Ovary (tissue), 7 donors: ENCODE measurements at regions not wholly inside any gene's neighbourhood (a gene's known extent, or its start where the extent isn't known, plus 50 kb on each side); places are given as distances from the start of the nearest gene placed in this dataset.

ENCODE experiments used
- DNase-seq, 5 donors: peaks; one replicate each; pipeline ENCODE4 v3.0.0-alpha.2; 2019 to 2020
- H3K27ac ChIP-seq, 2 donors: fragments of 200-600 bp; one replicate each; pipeline versions ENCODE4 v1.5.1 to v1.8.0; 2019 to 2022
- H3K27me3 ChIP-seq: fragments of 200-600 bp; one replicate; pipeline ENCODE4 v1.8.0; 2022
- H3K36me3 ChIP-seq: fragments of 200-600 bp; sonication (generic); one replicate; pipeline ENCODE4 v1.5.1; 2019
- H3K4me1 ChIP-seq: one replicate; pipeline ENCODE4 v1.8.1; 2013; ENCODE audit warnings: mild to moderate bottlenecking, moderate library complexity; ENCODE audit not compliant: insufficient read depth
- H3K4me3 ChIP-seq: fragments of 200-600 bp; sonication (generic); one replicate; pipeline ENCODE4 v1.5.1; 2017
- H3K9me3 ChIP-seq, 2 donors: fragments of 200-600 bp in 1 of 2; sonication (generic) in 1 of 2; one replicate each; pipeline versions ENCODE4 v1.5.1 to v1.8.1; 2013 to 2019; ENCODE audit warnings: mild to moderate bottlenecking in 1 of 2, moderate library complexity in 1 of 2
- CTCF ChIP-seq, 3 donors: fragments of 450-650 bp in 2 of 3; fragments of 200-600 bp in 1 of 3; IDR thresholded peaks; one replicate each; pipeline versions ENCODE4 v1.5.1 to v1.8.0; 2016 to 2022; ENCODE audit warnings: antibody characterized with exemption in 3 of 3, mild to moderate bottlenecking in 1 of 3
- EP300 ChIP-seq: sonication (generic); formaldehyde crosslinking; IDR thresholded peaks from one replicate; pipeline ENCODE4 v1.6.1; 2017; ENCODE audit warnings: antibody characterized with exemption
- POLR2A ChIP-seq: fragments of 450-650 bp; IDR thresholded peaks from one replicate; pipeline ENCODE4 v1.6.1; 2017; ENCODE audit warnings: antibody characterized with exemption, mild to moderate bottlenecking, moderate library complexity
- WGBS, 3 donors: extraction: QIAGEN DNeasy Blood & Tissue Kit in 1 of 3; methylation state at CpG; one replicate each; pipeline versions ENCODE4 v1.1.5 to v1.1.7; 2013 to 2017; 5-methylcytosine and 5-hydroxymethylcytosine counted together
- intact Hi-C, 4 donors: fragments of 100-400 bp; cut with DNase I; formaldehyde crosslinking; loops; one replicate each; pipeline versions ENCODE4 v1.11.0 to v1.15.1; 2022 to 2023
- donor health status: DM: no; HTN: no; CAD: no; lungs with moderate emphysema.
- donor health status: DM: no; HTN: no; CAD: no.
- donor health status: Bipolar disorder and iron deficiency.
- donor health status: DM: no; HTN: no; CAD: no.
- donor health status: DM: yes; HTN: yes; CAD: no.

GRCh38 chr12:24039113-24039525 lies 89.6 kb upstream of the SOX5 start:
- Histone ChIP-seq H3K36me3 (no peaks in the 10 kb centered on the region), H3K27ac (no peak overlapping the region), H3K9me3 (no peaks in the 10 kb centered on the region), H3K27me3 (no peaks in the 10 kb centered on the region), H3K4me1 (no peaks in the 10 kb centered on the region), H3K4me3 (no peak overlapping the region)
- DNase-seq: no peak
- TF ChIP-seq EP300 (no peak), POLR2A (no peak), CTCF (IDR thresholded peaks at IDR 0.05) (no peak)
- intact Hi-C loops: no loop called here
- WGBS, 3 donors: 35 to 51% (median 39%) methylated on average over 1 of the region's 1 CpG

DNA sequence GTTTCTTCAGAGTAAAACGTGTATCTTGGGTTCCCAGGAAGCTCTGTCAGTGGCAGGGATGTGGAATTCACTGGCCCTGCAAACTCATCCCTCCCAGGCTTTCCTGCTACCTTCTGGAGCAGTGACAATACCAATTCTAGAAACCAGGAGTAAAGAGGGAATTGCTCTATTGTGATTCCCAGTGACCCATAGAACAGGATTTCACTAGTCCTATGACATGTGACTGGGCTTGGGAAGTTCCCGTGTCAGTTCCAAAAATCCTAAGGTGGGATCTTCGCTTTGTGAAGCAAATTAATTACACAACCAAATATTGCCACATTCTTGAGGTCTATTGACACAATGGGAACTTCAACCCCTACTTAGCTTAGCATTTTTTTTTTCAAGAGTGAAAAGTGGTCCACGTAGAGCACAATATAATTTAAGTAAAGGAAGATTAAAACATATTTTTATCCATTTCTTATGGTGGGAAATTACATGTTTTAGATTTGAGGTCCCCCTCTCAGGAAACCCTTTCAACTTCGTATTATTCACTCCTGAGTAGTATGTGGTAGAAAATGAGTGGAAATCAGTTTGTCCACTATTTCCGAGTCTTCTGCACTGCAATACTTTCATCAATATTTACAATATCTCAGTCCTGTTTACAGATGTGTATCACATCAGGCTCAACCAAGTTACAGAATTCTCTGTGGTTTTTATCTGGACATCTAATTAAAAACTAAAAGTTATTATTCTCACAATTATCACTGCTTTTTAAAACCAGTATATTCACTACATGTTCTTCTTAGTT lies 88.9 kb upstream of the SOX5 start:
- H3K27ac ChIP-seq: no peak overlapping the region
- no peak for DNase-seq

GRCh38 chr12:24036438-24037216 lies 87.2 kb upstream of the SOX5 start:
- 95 to 97% (median 95%) methylated on average over 3 of the region's 3 CpGs for WGBS, 3 donors
- no peak for TF ChIP-seq POLR2A
- no peak for TF ChIP-seq CTCF (IDR thresholded peaks at IDR 0.05)
- no peak for TF ChIP-seq EP300
- H3K9me3 ChIP-seq: no peaks in the 10 kb centered on the region
- H3K4me3 ChIP-seq: no peak overlapping the region
- H3K27me3 ChIP-seq: no peaks in the 10 kb centered on the region
- DNase-seq: no peak
- intact Hi-C loops: no loop called here
- no peak overlapping the region for H3K27ac ChIP-seq
- no peaks in the 10 kb centered on the region for H3K4me1 ChIP-seq
- no peaks in the 10 kb centered on the region for H3K36me3 ChIP-seq

More for the DNA sequence above, 88.9 kb upstream of the SOX5 start:
- no peaks in the 10 kb centered on the region for H3K27me3 ChIP-seq
- intact Hi-C loops: no loop called here
- TF ChIP-seq POLR2A: no peak
- no peak for TF ChIP-seq CTCF (IDR thresholded peaks at IDR 0.05)
- 93 to 96% (median 93%) methylated on average over 6 of the region's 6 CpGs for WGBS, 3 donors
- H3K9me3 ChIP-seq: no peaks in the 10 kb centered on the region
- H3K4me3 ChIP-seq: no peak overlapping the region
- H3K4me1 ChIP-seq: no peaks in the 10 kb centered on the region
- H3K36me3 ChIP-seq: no peaks in the 10 kb centered on the region

- H3K4me3 ChIP-seq: no peak overlapping the region
- H3K27me3 ChIP-seq: no peaks in the 10 kb centered on the region
- WGBS, 3 donors: 96% methylated on average over 3 of the region's 3 CpGs
- no peaks in the 10 kb centered on the region for H3K4me1 ChIP-seq
- TF ChIP-seq CTCF (IDR thresholded peaks at IDR 0.05) (no peak), POLR2A (no peak), EP300 (no peak)
- DNase-seq: no peak
- no peak overlapping the region for H3K27ac ChIP-seq
- H3K36me3 ChIP-seq: no peaks in the 10 kb centered on the region
- intact Hi-C loops: no loop called here
- H3K9me3 ChIP-seq: no peaks in the 10 kb centered on the region
Observed at GRCh38 chr12:24034894-24035293, 85.4 kb upstream of the SOX5 start.
